HG03378 (cell line): ENCODE measurements at regions not wholly inside any gene's neighbourhood (a gene's known extent, or its start where the extent isn't known, plus 50 kb on each side); places are given as distances from the start of the nearest gene placed in this dataset.

Experiments
- ATAC-seq: cut with Tn5 transposase; IDR thresholded peaks from one replicate; pipeline ENCODE4 v1.9.1; 2021; ENCODE audit warnings: mild to moderate bottlenecking, moderate library complexity; ENCODE audit not compliant: unreplicated experiment

GRCh38 chrX:5549512-5549911 is 679.2 kb downstream of the NLGN4X start:
- ATAC-seq: no peak

DNA sequence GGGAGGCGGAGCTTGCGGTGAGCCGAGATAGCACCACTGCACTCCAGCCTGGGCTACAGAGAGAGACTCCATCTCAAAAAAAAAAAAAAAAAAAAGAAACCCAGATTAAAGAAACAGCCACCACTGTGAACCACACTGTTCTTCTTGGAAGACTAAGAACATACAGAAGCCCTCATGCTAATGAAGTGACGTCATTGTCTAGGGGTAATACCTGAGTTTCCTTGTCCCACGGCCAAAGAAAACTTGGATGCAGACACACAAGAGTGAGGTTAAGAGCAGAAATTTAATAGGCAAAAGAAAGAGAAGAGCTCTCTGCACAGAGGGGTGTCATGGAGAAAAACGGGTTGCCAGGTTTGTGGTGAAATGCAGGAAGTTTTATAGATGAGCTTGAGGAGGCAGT is 691.6 kb downstream of the NLGN4X start:
- ATAC-seq: no peak

DNA sequence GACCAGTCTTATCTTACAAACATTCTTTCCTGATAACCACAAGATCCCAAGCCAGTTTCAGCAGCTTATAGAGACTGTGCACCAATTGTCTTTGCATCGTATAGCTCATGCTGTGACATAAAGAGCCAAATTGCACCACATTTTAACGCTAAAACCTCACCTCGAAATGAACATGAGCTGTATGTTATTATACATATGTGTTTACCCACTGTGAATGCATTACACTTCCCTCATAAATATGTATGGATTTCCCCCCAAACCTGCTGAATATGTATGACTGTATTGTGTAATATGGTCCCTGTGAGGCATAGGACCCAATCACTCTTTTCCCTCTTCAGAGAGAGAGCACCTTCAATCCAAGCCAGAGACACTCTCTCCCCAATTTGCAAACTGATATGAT is 692.4 kb downstream of the NLGN4X start:
- no peak for ATAC-seq

DNA sequence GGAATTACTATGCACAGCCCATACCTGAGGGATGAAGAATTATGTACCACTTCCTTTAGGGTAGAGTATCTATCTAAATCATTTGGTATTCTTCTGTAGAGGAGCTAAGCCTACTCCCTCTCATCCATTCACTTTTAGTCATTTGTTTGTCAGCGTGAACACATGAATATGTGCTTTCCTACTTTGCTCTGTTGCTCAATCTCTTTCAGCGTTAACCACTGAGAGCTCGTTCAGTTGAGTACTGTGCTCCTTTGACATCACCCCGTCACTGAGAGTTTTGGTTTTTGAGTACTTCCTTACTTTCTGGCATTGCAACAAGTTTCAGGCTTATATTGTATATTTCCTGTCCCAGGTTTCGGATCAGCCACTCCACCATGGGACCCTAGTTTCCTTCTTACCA is 700.6 kb downstream of the NLGN4X start:
- no peak for ATAC-seq

GRCh38 chrX:5526191-5526590 is 702.5 kb downstream of the NLGN4X start:
- ATAC-seq: no peak

DNA sequence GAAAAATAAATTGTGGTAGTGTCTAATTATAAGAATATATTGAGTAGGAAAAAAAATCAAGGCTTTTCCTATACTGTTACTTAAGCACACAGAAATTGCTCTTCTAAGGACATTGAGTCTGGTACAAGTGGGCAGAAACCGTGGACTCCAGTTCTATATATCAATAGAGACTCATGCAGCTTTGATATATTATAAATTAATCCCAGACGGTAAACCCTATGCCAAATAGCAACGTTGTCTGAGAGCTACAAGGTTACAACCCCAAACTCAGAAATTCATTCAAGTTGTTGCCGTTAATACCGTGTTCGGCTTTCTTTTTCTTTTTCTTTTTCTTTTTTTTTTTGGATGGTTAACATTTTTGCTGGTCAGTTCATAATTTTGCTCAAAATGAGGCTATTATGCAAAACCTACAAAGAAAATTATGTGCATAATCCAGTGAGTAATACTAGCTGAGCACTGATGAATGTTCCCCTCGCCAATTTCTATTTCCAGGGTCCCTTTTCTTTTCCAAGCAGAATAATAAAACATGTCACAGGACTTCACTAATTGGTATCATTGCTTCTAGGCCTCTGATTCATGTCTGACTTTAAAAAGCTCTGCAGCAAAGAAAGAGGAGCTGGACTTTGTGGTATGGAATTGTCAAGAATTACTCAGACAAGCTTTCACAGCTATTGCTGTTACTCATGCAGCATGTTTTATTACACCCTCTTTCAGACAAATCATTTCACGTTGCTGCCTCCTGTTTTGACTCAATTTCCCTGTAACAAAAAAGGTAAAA is 737.7 kb downstream of the NLGN4X start:
- ATAC-seq: no peak

GRCh38 chrX:5474282-5474681 is 754.4 kb downstream of the NLGN4X start:
- no peak for ATAC-seq

GRCh38 chrX:5458300-5458842 is 770.3 kb downstream of the NLGN4X start:
- ATAC-seq: no peak

DNA sequence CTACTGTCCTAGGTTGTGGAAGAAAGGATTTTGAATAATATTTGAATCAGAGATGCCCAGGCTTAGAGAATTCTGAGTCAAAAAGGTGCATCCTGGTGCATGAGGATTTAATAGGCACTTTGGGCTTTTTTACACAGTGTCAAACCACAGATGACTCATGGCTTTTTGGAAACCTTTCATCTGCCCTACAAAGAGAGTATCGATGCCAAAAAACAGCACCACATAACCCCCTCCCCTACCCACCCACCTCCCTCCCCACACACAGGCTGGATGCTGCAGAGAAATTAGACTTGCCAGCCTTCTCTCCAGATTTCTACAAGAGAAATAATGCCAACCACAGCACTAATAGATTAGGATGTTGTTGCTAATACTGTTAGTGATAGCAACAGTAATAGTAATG is 779.3 kb downstream of the NLGN4X start:
- no peak for ATAC-seq

DNA sequence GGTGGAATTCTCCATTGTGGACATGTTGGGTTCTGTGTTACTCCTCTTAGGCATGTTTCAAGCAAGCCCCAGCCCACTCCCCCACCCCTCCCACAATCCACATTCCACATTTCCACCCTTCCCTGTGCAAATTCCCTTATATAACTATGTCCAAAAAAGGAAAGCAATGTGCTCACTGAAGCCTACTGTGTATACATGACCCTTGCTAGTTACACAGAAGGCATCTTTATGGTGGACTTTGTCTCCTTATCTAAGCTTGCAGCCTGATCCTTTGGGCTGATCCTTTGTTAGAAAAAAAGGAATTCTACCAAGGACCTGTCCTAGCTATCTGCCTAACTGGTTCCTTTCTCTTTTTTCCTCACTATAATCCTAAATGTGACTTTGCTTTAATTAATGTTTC is 796.8 kb downstream of the NLGN4X start:
- ATAC-seq: no peak

- ATAC-seq: no peak
Measured at GRCh38 chrX:5425119-5425518, 803.5 kb downstream of the NLGN4X start.

- no peak for ATAC-seq
Measured at GRCh38 chrX:5417381-5417780, 811.3 kb downstream of the NLGN4X start.

- no peak for ATAC-seq
Measured at GRCh38 chrX:5415738-5416137, 812.9 kb downstream of the NLGN4X start.

GRCh38 chrX:5409106-5409505 is 819.6 kb downstream of the NLGN4X start:
- ATAC-seq: no peak

- no peak for ATAC-seq
Measured at GRCh38 chrX:5402461-5402860, 826.2 kb downstream of the NLGN4X start.

DNA sequence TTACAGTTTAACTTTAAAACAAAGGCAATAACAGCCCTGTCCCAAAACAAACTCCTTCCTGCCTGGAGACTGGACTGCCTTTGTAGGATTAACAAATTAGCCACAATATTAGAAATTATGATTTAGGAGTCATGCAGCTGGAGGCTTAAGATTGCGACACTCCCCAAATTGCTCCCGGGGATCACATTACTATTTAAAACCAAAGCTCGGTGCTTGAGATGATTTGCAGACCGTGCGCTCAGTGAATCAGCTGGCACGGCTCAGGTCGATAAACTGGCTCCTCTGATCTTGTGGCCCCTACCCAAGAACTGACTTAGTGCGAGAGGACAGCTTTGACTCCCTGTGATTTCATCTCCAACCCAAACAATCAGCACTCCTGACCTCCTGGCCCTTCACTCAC is 829.3 kb downstream of the NLGN4X start:
- no peak for ATAC-seq

GRCh38 chrX:5397409-5397808 is 831.3 kb downstream of the NLGN4X start:
- no peak for ATAC-seq

- ATAC-seq: no peak
Measured at GRCh38 chrX:5390376-5390775, 838.3 kb downstream of the NLGN4X start.

DNA sequence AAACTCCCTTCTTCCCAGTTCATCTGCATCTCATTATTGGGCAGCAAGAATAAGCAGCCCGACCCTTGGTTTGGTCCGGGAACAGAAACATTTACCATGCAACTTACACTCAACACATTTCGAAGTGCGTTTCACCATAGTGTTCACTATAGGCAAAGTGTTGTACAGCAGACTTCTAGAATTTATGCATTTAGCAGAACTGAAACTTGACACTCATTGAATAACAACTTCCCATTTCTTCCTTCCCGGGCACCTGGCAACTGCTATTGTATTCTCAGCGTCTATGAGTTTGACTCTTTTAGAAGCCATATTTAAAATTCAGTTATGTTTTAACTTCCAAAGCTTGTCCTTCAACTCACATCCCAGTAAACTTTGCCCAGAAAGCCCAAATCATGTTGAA is 840.6 kb downstream of the NLGN4X start:
- no peak for ATAC-seq

DNA sequence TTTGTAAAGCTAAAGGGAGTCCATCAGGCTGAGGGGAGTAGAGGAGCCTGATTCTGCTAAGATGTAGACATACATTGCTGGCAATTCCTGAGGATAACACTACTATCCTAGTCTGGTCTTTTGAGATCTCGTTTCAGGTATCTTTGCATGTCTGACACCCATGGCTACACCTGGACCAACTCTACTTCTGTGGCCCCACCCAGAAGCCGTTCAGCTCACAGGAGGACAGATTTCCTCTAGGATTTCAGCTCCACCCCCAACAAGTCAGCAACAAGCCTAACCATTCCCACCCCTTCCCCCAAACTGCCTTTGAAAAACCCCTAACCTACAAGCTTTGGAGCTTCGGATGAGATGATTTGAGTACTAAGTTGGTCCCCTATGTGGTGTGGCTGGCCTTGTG is 848.2 kb downstream of the NLGN4X start:
- ATAC-seq: no peak

- no peak for ATAC-seq
Measured at GRCh38 chrX:5341902-5342301, 886.8 kb downstream of the NLGN4X start.

- ATAC-seq: no peak
Measured at GRCh38 chrX:5337160-5337559, 891.5 kb downstream of the NLGN4X start.

DNA sequence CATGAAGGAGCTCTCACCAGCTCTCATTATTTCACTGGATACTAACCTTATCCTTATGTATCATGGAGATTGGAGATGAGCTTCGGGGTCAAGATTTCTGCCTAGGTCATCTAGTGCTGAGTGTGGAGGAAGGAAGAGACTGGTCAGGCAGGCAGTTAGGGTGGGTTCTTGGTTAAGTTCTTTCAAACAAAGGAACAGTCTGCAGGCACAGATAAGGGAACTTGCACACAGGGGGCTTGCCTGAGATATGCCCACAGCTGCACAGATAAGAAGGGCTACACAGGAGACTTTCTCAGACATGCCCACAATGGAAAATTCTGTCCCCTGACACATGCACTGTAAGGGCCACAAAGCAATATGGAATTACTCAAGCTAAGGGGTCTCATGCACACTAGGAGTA is 904.1 kb downstream of the NLGN4X start:
- no peak for ATAC-seq
